VCaP (cell line): ENCODE measurements at regions not wholly inside any gene's neighbourhood (a gene's known extent, or its start where the extent isn't known, plus 50 kb on each side); places are given as distances from the start of the nearest gene placed in this dataset.

Experiments used
- H3K27ac ChIP-seq: fragments of 450-650 bp; 2 replicates; pipeline ENCODE4 v1.5.1; 2017
- CTCF ChIP-seq: fragments of 450-650 bp; conservative IDR thresholded peaks from 2 replicates; pipeline ENCODE4 v1.5.1; 2017; ENCODE audit warnings: mild to moderate bottlenecking, moderate library complexity

- TF ChIP-seq CTCF = no peak
- no peak overlapping the region for H3K27ac ChIP-seq
These were observed 478.6 kb upstream of the C9orf72 start for GRCh38 chr9:28051559-28052503.

- no peak for TF ChIP-seq CTCF
- H3K27ac ChIP-seq = no peak overlapping the region
These were observed 480.0 kb upstream of the C9orf72 start for GRCh38 chr9:28053096-28053777.

- no peak for TF ChIP-seq CTCF
- H3K27ac ChIP-seq = no peak overlapping the region
These were observed 482.7 kb upstream of the C9orf72 start for GRCh38 chr9:28056006-28056405.

- H3K27ac ChIP-seq = no peak overlapping the region
- no peak for TF ChIP-seq CTCF
These were observed 483.2 kb upstream of the C9orf72 start for GRCh38 chr9:28056466-28056865.

DNA sequence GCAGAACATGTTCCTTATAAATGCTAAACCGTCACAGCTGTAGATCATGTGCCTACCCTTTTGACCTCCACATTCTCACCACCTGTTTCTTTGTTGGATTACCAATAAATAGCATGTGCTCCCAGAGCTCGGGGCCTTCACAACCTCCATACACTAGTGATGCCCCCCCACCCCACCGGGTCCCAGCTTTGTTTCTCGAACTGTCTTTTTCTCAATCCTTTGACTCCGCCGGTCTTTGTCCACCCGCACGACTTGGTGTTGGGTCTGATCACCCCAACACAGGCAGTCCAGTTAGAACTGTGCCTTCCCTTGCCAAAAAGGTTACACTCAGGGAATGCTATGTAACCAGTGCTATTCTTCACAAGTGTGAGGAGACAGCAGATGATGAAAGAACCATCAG lies 485.9 kb upstream of the C9orf72 start:
- no peak overlapping the region for H3K27ac ChIP-seq
- TF ChIP-seq CTCF = no peak

DNA sequence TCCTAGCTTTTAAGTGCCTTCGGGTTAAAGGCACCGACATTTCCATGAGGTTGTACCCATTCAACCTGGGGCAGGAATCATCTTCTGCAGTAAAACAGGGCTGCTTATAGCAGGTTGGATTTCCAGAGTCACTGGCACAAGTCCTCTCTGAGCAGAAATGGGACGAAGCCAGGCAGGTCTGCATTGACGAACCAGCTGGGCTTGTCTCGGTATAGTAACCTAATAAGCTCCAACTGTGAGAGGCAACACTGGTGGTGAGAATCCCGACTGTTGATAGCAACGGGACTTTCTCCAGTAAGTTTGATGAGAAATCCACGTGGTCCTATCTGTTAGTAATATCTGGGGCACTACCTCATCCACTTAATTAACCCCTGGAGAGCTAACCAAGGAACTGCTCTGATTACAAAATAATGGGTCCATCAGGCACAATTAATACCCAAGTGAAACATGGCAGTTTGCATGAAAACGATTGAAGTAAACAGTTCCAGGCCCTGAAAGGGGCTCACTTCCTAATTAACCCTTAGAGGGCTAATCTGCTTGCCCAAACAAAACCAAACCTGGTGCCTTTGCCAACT lies 491.0 kb upstream of the C9orf72 start:
- no peak for TF ChIP-seq CTCF

GRCh38 chr9:28073270-28073669 lies 500.0 kb upstream of the C9orf72 start:
- no peak overlapping the region for H3K27ac ChIP-seq
- peak; percentile 84 for TF ChIP-seq CTCF

More for the DNA sequence above, 491.0 kb upstream of the C9orf72 start:
- no peak overlapping the region for H3K27ac ChIP-seq
